Stomach (tissue), 8 donors: ENCODE measurements at regions not wholly inside any gene's neighbourhood (a gene's known extent, or its start where the extent isn't known, plus 50 kb on each side); places are given as distances from the start of the nearest gene placed in this dataset.

Experiments used
- DNase-seq, 2 donors: peaks; one replicate each; pipeline versions ENCODE4 v3.0.0 to v3.0.0-alpha.2; 2013 to 2019
- H3K27ac ChIP-seq, 5 donors: fragments of 200-600 bp in 4 of 5; sonication (generic) in 4 of 5; one replicate each; pipeline ENCODE4 v1.5.1; 2013 to 2019; ENCODE audit warnings: mild to moderate bottlenecking in 1 of 5, moderate library complexity in 1 of 5
- H3K27me3 ChIP-seq, 3 donors: fragments of 200-600 bp; sonication (generic); one replicate each; pipeline ENCODE4 v1.5.1; 2017 to 2019; ENCODE audit warnings: mixed run types in 1 of 3
- H3K36me3 ChIP-seq, 4 donors: fragments of 200-600 bp; sonication (generic); 1 replicate in 3 of 4; 2 replicates in 1 of 4; pipeline ENCODE4 v1.5.1; 2016 to 2019
- H3K4me1 ChIP-seq, 4 donors: fragments of 200-600 bp; sonication (generic); one replicate each; pipeline ENCODE4 v1.5.1; 2016 to 2019
- H3K4me3 ChIP-seq, 4 donors: fragments of 200-600 bp; sonication (generic) in 3 of 4; one replicate each; pipeline ENCODE4 v1.5.1; 2016 to 2019; ENCODE audit warnings: mild to moderate bottlenecking in 1 of 4
- H3K9me3 ChIP-seq, 4 donors: fragments of 200-600 bp; sonication (generic); one replicate each; pipeline ENCODE4 v1.5.1; 2016 to 2019
- CTCF ChIP-seq, 7 experiments: fragments of 450-650 bp in 4 of 7; fragments of 200-600 bp in 3 of 7; sonication (generic) in 3 of 7; IDR thresholded peaks; one replicate each; pipeline ENCODE4 v1.5.1; 2016 to 2019; ENCODE audit warnings: antibody characterized with exemption in 7 of 7, control low read depth in 2 of 7, mild to moderate bottlenecking in 1 of 7
- EP300 ChIP-seq: sonication (generic); formaldehyde crosslinking; IDR thresholded peaks from one replicate; pipeline ENCODE4 v1.6.1; 2017; ENCODE audit warnings: antibody characterized with exemption
- POLR2A ChIP-seq, 4 donors: fragments of 450-650 bp; IDR thresholded peaks; one replicate each; pipeline ENCODE4 v1.6.1; 2016; ENCODE audit warnings: antibody characterized with exemption in 4 of 4, control low read depth in 2 of 4, mild to moderate bottlenecking in 1 of 4, moderate library complexity in 1 of 4
- POLR2AphosphoS5 ChIP-seq, 3 donors: sonication (generic); formaldehyde crosslinking; IDR thresholded peaks; one replicate each; pipeline ENCODE4 v1.6.1; 2016; ENCODE audit warnings: antibody characterized with exemption in 3 of 3
- WGBS, 5 donors: extraction: QIAGEN DNeasy Blood & Tissue Kit in 3 of 5; methylation state at CpG; one replicate each; pipeline versions ENCODE4 v1.1.5 to v1.1.7; 2013 to 2018; 5-methylcytosine and 5-hydroxymethylcytosine counted together
- intact Hi-C: fragments of 100-400 bp; cut with DNase I; formaldehyde crosslinking; loops from one replicate; pipeline ENCODE4 v1.15.1; 2023; ENCODE audit warnings: low total_unique reads
- donor health status: healthy with polysubstance abuse.
- donor health status: Bipolar disorder and iron deficiency.
- donor health status: healthy.

- intact Hi-C loops: loop anchor here (10.0 kb wide), 2 partner anchors 128 to 362 kb away; partner anchors contain the start of gene GADD45G
- peak overlapping the region in 2 of 5 donors; percentile 22 to 40 for H3K27ac ChIP-seq
These were observed 128.1 kb downstream of the GADD45G start for GRCh38 chr9:89732939-89733324.

GRCh38 chr9:89734600-89735041, 129.8 kb downstream of the GADD45G start:
- intact Hi-C loops: loop anchor here (10.0 kb wide), 2 partner anchors 130 to 360 kb away; partner anchors contain the start of gene GADD45G

More at GRCh38 chr9:89732939-89733324, 128.1 kb downstream of the GADD45G start:
- WGBS, 5 donors: 91 to 100% (median 95%) methylated on average over 2 of the region's 2 CpGs
- Histone ChIP-seq H3K27me3 (no peaks in the 10 kb centered on the region), H3K9me3 (no peaks in the 10 kb centered on the region), H3K4me1 (peaks cover 20 to 30% (median 23%) of the 10 kb centered on the region in 4 donors), H3K36me3 (no peaks in the 10 kb centered on the region), H3K4me3 (no peak overlapping the region)
- TF ChIP-seq POLR2AphosphoS5 (IDR thresholded peaks at IDR 0.05) (no peak), EP300 (no peak), CTCF (IDR thresholded peaks at IDR 0.05) (no peak)
- no peak for DNase-seq

GRCh38 chr9:89738137-89738932, 133.5 kb downstream of the GADD45G start:
- WGBS, 5 donors: 62 to 77% (median 67%) methylated on average over 11 of the region's 11 CpGs
- intact Hi-C loops: loop anchor here (10.0 kb wide), 2 partner anchors 134 to 356 kb away; partner anchors contain the start of gene GADD45G

More at GRCh38 chr9:89734600-89735041, 129.8 kb downstream of the GADD45G start:
- 73 to 87% (median 82%) methylated on average over 10 of the region's 10 CpGs for WGBS, 5 donors
- Histone ChIP-seq H3K9me3 (no peaks in the 10 kb centered on the region), H3K4me1 (peaks cover 20 to 33% (median 25%) of the 10 kb centered on the region in 4 donors), H3K36me3 (no peaks in the 10 kb centered on the region), H3K27me3 (no peaks in the 10 kb centered on the region), H3K27ac (no peak overlapping the region), H3K4me3 (no peak overlapping the region)
- TF ChIP-seq POLR2A (IDR thresholded peaks at IDR 0.05): no peak
- no peak for TF ChIP-seq CTCF (IDR thresholded peaks at IDR 0.05)
- TF ChIP-seq EP300: no peak
- no peak for DNase-seq

GRCh38 chr9:89739511-89739910, 134.7 kb downstream of the GADD45G start:
- intact Hi-C loops: loop anchor here (10.0 kb wide), 2 partner anchors 135 to 355 kb away; partner anchors contain the start of gene GADD45G
- Histone ChIP-seq H3K4me1 (peaks cover 0 to 8% (median 0%) of the 10 kb centered on the region in 4 donors), H3K9me3 (peaks cover 0 to under 1% (median 0%) of the 10 kb centered on the region in 4 donors), H3K27ac (no peak overlapping the region), H3K4me3 (no peak overlapping the region), H3K27me3 (no peaks in the 10 kb centered on the region), H3K36me3 (no peaks in the 10 kb centered on the region)
- TF ChIP-seq EP300 (no peak), POLR2A (IDR thresholded peaks at IDR 0.05) (no peak), POLR2AphosphoS5 (IDR thresholded peaks at IDR 0.05) (no peak), CTCF (IDR thresholded peaks at IDR 0.05) (no peak)
- no peak for DNase-seq
- WGBS, 5 donors: 76 to 93% (median 85%) methylated on average over 4 of the region's 4 CpGs

More at GRCh38 chr9:89738137-89738932, 133.5 kb downstream of the GADD45G start:
- Histone ChIP-seq H3K27ac (peak overlapping the region in 4 of 5 donors; percentile 8 to 25 (median 11)), H3K36me3 (no peaks in the 10 kb centered on the region), H3K9me3 (no peaks in the 10 kb centered on the region), H3K4me1 (peaks cover 0 to 8% (median under 1%) of the 10 kb centered on the region in 4 donors), H3K27me3 (no peaks in the 10 kb centered on the region), H3K4me3 (no peak overlapping the region)
- TF ChIP-seq CTCF (IDR thresholded peaks at IDR 0.05) (no peak), POLR2AphosphoS5 (IDR thresholded peaks at IDR 0.05) (peak in 1 of 3 donors; percentile 9)
- no peak for DNase-seq
